Tongue (tissue), 1 donor: ENCODE measurements at regions not wholly inside any gene's neighbourhood (a gene's known extent, or its start where the extent isn't known, plus 50 kb on each side); places are given as distances from the start of the nearest gene placed in this dataset.

Experiments used
- DNase-seq: peaks from one replicate; pipeline ENCODE4 v3.0.0-alpha.2; 2015

GRCh38 chr5:4646715-4647375, 493.3 kb upstream of the ADAMTS16 start:
- DNase-seq: no peak

GRCh38 chr5:4647955-4648354, 492.2 kb upstream of the ADAMTS16 start:
- no peak for DNase-seq

GRCh38 chr5:4651806-4652565, 488.1 kb upstream of the ADAMTS16 start:
- DNase-seq: no peak

- DNase-seq: no peak
Measured at GRCh38 chr5:4653475-4653874, 486.7 kb upstream of the ADAMTS16 start.

- DNase-seq: no peak
Measured at GRCh38 chr5:4659851-4660250, 480.3 kb upstream of the ADAMTS16 start.

- no peak for DNase-seq
Measured at GRCh38 chr5:4661326-4661725, 478.8 kb upstream of the ADAMTS16 start.

GRCh38 chr5:4661836-4662235, 478.3 kb upstream of the ADAMTS16 start:
- DNase-seq: no peak

- no peak for DNase-seq
Measured at GRCh38 chr5:4662756-4663155, 477.4 kb upstream of the ADAMTS16 start.

GRCh38 chr5:4665911-4666310, 474.2 kb upstream of the ADAMTS16 start:
- no peak for DNase-seq

- no peak for DNase-seq
Measured at GRCh38 chr5:4674166-4674565, 466.0 kb upstream of the ADAMTS16 start.

GRCh38 chr5:4676934-4677333, 463.2 kb upstream of the ADAMTS16 start:
- no peak for DNase-seq

- no peak for DNase-seq
Measured at GRCh38 chr5:4684946-4685345, 455.2 kb upstream of the ADAMTS16 start.

- no peak for DNase-seq
Measured at GRCh38 chr5:4698596-4698995, 441.5 kb upstream of the ADAMTS16 start.

GRCh38 chr5:4699592-4699991, 440.5 kb upstream of the ADAMTS16 start:
- DNase-seq: no peak

- peak; percentile 82 for DNase-seq
Measured at GRCh38 chr5:4700069-4700468, 440.1 kb upstream of the ADAMTS16 start.

GRCh38 chr5:4700871-4701270, 439.3 kb upstream of the ADAMTS16 start:
- no peak for DNase-seq

- peak; percentile 15 for DNase-seq
Measured at GRCh38 chr5:4703931-4704458, 436.1 kb upstream of the ADAMTS16 start.

GRCh38 chr5:4704951-4705350, 435.2 kb upstream of the ADAMTS16 start:
- no peak for DNase-seq

GRCh38 chr5:4716781-4717180, 423.3 kb upstream of the ADAMTS16 start:
- no peak for DNase-seq

GRCh38 chr5:4717446-4717845, 422.7 kb upstream of the ADAMTS16 start:
- DNase-seq: no peak

GRCh38 chr5:4720831-4721230, 419.3 kb upstream of the ADAMTS16 start:
- no peak for DNase-seq

GRCh38 chr5:4722886-4723285, 417.2 kb upstream of the ADAMTS16 start:
- DNase-seq: no peak

- DNase-seq: no peak
Measured at GRCh38 chr5:4725594-4725993, 414.5 kb upstream of the ADAMTS16 start.

GRCh38 chr5:4730279-4730678, 409.9 kb upstream of the ADAMTS16 start:
- no peak for DNase-seq
